ENCODE measurements at regions not wholly inside any gene's neighbourhood (a gene's known extent, or its start where the extent isn't known, plus 50 kb on each side); places are given as distances from the start of the nearest gene placed in this dataset.

DNA sequence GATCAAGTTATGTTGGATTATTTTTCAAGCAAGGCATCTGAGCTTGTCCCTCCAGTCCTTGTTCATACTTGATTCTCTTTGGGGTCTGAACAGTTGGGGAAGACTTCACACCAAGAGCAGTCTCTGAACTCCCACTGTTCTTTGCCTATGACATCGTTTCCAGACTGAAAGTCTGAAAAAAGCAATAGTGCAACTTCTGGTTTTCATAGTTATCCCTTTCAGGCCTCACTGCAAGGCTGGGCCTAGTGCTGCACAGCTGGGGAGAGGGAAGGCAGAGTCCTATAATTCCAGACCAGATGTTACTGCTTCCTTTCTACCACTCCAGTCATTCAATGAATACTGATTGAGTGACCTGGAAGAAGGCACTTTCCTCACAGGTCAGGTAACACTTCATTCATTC is 187.1 kb upstream of the CCND2 start:
- Histone ChIP-seq H3F3A (ENCODE audit: insufficient read depth, low read length, poor library complexity, severe bottlenecking) (no peaks in the 10 kb centered on the region), H3K27ac (ENCODE audit: low read length) (no peak overlapping the region), H3K4me2 (ENCODE audit: low read length) (no peak overlapping the region), H3K9ac (ENCODE audit: low read length) (no peak overlapping the region), H3K4me3 (ENCODE audit: low read length) (no peak overlapping the region), H2AFZ (ENCODE audit: low read depth, low read length) (no peak overlapping the region), H4K20me1 (ENCODE audit: insufficient read depth) (no peaks in the 10 kb centered on the region), H3K79me2 (replicated peaks; ENCODE audit: insufficient read depth, low read length) (no peaks in the 10 kb centered on the region), H3K36me3 (ENCODE audit: insufficient read depth, low read length) (no peaks in the 10 kb centered on the region), H3K9me3 (ENCODE audit: low read length) (no peaks in the 10 kb centered on the region), H3K27me3 (ENCODE audit: insufficient read depth, low read depth, low read length) (no peaks in the 10 kb centered on the region), H3K9me2 (ENCODE audit: insufficient read depth, low read length) (no peaks in the 10 kb centered on the region)
- TF ChIP-seq RAD21 (conservative IDR thresholded peaks at IDR 0.05) (no peak), EZH2 (IDR thresholded peaks at IDR 0.05; ENCODE audit: borderline replicate concordance, insufficient read depth, low read length, poor library complexity, severe bottlenecking) (no peak), MXI1 (conservative IDR thresholded peaks at IDR 0.05; ENCODE audit: poor library complexity, severe bottlenecking) (no peak), CTCF (IDR thresholded peaks at IDR 0.05; ENCODE audit: poor library complexity, severe bottlenecking) (no peak), SMC3 (conservative IDR thresholded peaks at IDR 0.05; ENCODE audit: poor library complexity) (no peak), TAF1 (IDR thresholded peaks at IDR 0.05; ENCODE audit: low read depth) (no peak), EP300 (conservative IDR thresholded peaks at IDR 0.05; ENCODE audit: poor library complexity, severe bottlenecking) (no peak), POLR2AphosphoS5 (IDR thresholded peaks at IDR 0.05) (no peak)
- TF ChIP-seq, protein P1, sequence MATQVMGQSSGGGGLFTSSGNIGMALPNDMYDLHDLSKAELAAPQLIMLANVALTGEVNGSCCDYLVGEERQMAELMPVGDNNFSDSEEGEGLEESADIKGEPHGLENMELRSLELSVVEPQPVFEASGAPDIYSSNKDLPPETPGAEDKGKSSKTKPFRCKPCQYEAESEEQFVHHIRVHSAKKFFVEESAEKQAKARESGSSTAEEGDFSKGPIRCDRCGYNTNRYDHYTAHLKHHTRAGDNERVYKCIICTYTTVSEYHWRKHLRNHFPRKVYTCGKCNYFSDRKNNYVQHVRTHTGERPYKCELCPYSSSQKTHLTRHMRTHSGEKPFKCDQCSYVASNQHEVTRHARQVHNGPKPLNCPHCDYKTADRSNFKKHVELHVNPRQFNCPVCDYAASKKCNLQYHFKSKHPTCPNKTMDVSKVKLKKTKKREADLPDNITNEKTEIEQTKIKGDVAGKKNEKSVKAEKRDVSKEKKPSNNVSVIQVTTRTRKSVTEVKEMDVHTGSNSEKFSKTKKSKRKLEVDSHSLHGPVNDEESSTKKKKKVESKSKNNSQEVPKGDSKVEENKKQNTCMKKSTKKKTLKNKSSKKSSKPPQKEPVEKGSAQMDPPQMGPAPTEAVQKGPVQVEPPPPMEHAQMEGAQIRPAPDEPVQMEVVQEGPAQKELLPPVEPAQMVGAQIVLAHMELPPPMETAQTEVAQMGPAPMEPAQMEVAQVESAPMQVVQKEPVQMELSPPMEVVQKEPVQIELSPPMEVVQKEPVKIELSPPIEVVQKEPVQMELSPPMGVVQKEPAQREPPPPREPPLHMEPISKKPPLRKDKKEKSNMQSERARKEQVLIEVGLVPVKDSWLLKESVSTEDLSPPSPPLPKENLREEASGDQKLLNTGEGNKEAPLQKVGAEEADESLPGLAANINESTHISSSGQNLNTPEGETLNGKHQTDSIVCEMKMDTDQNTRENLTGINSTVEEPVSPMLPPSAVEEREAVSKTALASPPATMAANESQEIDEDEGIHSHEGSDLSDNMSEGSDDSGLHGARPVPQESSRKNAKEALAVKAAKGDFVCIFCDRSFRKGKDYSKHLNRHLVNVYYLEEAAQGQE (IDR thresholded peaks at IDR 0.05; ENCODE audit: borderline replicate concordance), result no peak

DNA sequence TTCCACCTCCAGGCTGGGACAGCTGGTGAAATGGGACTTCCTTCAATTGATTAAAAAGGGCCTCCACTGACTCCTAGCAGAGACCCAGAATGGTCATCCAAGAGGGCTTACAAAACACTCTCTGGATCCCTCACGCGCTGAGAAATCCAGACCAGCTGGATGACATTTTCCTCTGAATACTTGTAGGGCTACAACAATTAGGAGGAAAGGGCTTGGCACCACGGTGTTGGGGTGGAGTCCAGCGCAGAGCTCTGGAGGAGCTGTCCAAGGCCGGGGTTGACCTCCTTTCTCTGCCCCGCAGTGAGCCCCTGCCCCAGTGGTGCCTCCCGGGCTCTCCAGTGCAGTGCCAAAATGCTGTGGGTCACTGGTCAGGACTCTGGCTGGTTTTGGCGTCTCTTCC is 189.0 kb upstream of the CCND2 start:
- Histone ChIP-seq H3K4me2 (ENCODE audit: low read length) (no peak overlapping the region), H3K27ac (ENCODE audit: low read length) (no peak overlapping the region), H3K27me3 (ENCODE audit: insufficient read depth, low read depth, low read length) (no peaks in the 10 kb centered on the region), H3F3A (ENCODE audit: insufficient read depth, low read length, poor library complexity, severe bottlenecking) (no peaks in the 10 kb centered on the region), H3K9ac (ENCODE audit: low read length) (no peak overlapping the region), H4K20me1 (ENCODE audit: insufficient read depth) (no peaks in the 10 kb centered on the region), H3K36me3 (ENCODE audit: insufficient read depth, low read length) (no peaks in the 10 kb centered on the region), H3K4me3 (ENCODE audit: low read length) (no peak overlapping the region), H3K9me2 (ENCODE audit: insufficient read depth, low read length) (no peaks in the 10 kb centered on the region), H3K79me2 (replicated peaks; ENCODE audit: insufficient read depth, low read length) (no peaks in the 10 kb centered on the region), H3K9me3 (ENCODE audit: low read length) (no peaks in the 10 kb centered on the region), H2AFZ (ENCODE audit: low read depth, low read length) (no peak overlapping the region)
- no peak for TF ChIP-seq SMC3 (conservative IDR thresholded peaks at IDR 0.05; ENCODE audit: poor library complexity)
- no peak for TF ChIP-seq RAD21 (conservative IDR thresholded peaks at IDR 0.05)
- no peak for TF ChIP-seq TAF1 (IDR thresholded peaks at IDR 0.05; ENCODE audit: low read depth)
- no peak for TF ChIP-seq EZH2 (IDR thresholded peaks at IDR 0.05; ENCODE audit: borderline replicate concordance, insufficient read depth, low read length, poor library complexity, severe bottlenecking)
- TF ChIP-seq EP300 (conservative IDR thresholded peaks at IDR 0.05; ENCODE audit: poor library complexity, severe bottlenecking), result no peak
- no peak for TF ChIP-seq MXI1 (conservative IDR thresholded peaks at IDR 0.05; ENCODE audit: poor library complexity, severe bottlenecking)
- no peak for TF ChIP-seq POLR2AphosphoS5 (IDR thresholded peaks at IDR 0.05)
- TF ChIP-seq, protein P1 (IDR thresholded peaks at IDR 0.05; ENCODE audit: borderline replicate concordance), result no peak
- no peak for TF ChIP-seq CTCF (IDR thresholded peaks at IDR 0.05; ENCODE audit: poor library complexity, severe bottlenecking)
